OCI-LY7 (cell line): ENCODE measurements at regions not wholly inside any gene's neighbourhood (a gene's known extent, or its start where the extent isn't known, plus 50 kb on each side); places are given as distances from the start of the nearest gene placed in this dataset.

ENCODE experiments used
- BruUV-seq: library from RNA; stranded (reverse); fragments of 400-500 nt; replicated peaks from 2 replicates; lab custom pipeline; 2021; lab: Mats Ljungman, UMichigan
- CTCF ChIA-PET: fragments of 300-600 bp; sonication (Branson Sonifier 250); formaldehyde crosslinking; loops from one replicate; lab custom pipeline; 2022; ENCODE audit warnings: antibody characterized with exemption; ENCODE audit not compliant: unreplicated experiment; lab: Charles Lee
- POLR2A ChIA-PET: fragments of 300-600 bp; sonication (Branson Sonifier 250); formaldehyde crosslinking; loops from one replicate; lab custom pipeline; 2022; ENCODE audit warnings: antibody characterized with exemption; lab: Charles Lee
- DNase-seq: peaks from one replicate; pipeline ENCODE4 v3.0.0-alpha.2; 2015; ENCODE audit warnings: low spot score
- H2AFZ ChIP-seq: fragments of 200-600 bp; sonication (generic), shearing (Covaris generic); 2 replicates; pipeline ENCODE4 v1.6.1; 2014; ENCODE audit warnings: mild to moderate bottlenecking, antibody characterized with exemption, low read length, moderate library complexity
- H3K27ac ChIP-seq: fragments of 200-600 bp; sonication (generic); 2 replicates; pipeline ENCODE4 v1.5.1; 2014; ENCODE audit warnings: mixed run types, low read depth, mild to moderate bottlenecking, moderate library complexity, low read length, inconsistent platforms; ENCODE audit not compliant: poor library complexity, severe bottlenecking
- H3K36me3 ChIP-seq: fragments of 200-600 bp; sonication (generic); 2 replicates; pipeline ENCODE4 v1.6.1; 2014; ENCODE audit warnings: mild to moderate bottlenecking, antibody characterized with exemption, low read length, moderate library complexity, mixed read lengths; ENCODE audit not compliant: insufficient read depth
- H3K4me1 ChIP-seq: fragments of 200-600 bp; sonication (generic); 2 replicates; pipeline ENCODE4 v1.5.1; 2014; ENCODE audit warnings: mild to moderate bottlenecking, low read length; ENCODE audit not compliant: insufficient read depth, poor library complexity, severe bottlenecking
- H3K4me2 ChIP-seq: fragments of 200-600 bp; sonication (generic); 2 replicates; pipeline ENCODE4 v1.6.1; 2014; ENCODE audit warnings: mild to moderate bottlenecking, low read length
- H3K4me3 ChIP-seq: fragments of 200-600 bp; sonication (generic); 2 replicates; pipeline ENCODE4 v1.5.1; 2014; ENCODE audit warnings: mild to moderate bottlenecking, low read depth, low read length; ENCODE audit not compliant: poor library complexity, severe bottlenecking
- H3K79me2 ChIP-seq: fragments of 200-600 bp; sonication (generic); 2 replicates; pipeline ENCODE4 v1.6.1; 2016; ENCODE audit warnings: low read depth, mild to moderate bottlenecking, low read length, moderate library complexity, mixed read lengths; ENCODE audit not compliant: insufficient read depth
- H3K9me2 ChIP-seq: fragments of 200-600 bp; sonication (generic); 2 replicates; pipeline ENCODE4 v1.6.1; 2016; ENCODE audit warnings: mild to moderate bottlenecking, low read length, mixed read lengths; ENCODE audit not compliant: insufficient read depth
- H3K9me3 ChIP-seq: fragments of 200-600 bp; sonication (generic); 2 replicates; pipeline ENCODE4 v1.6.1; 2014; ENCODE audit warnings: mild to moderate bottlenecking, mixed run types, low read length, mixed read lengths
- H4K20me1 ChIP-seq: fragments of 200-600 bp; sonication (generic); 2 replicates; pipeline ENCODE4 v1.6.1; 2014; ENCODE audit warnings: mild to moderate bottlenecking, antibody characterized with exemption, low read length, moderate library complexity, mixed read lengths; ENCODE audit not compliant: insufficient read depth
- EZH2phosphoT487 ChIP-seq: fragments of 200-600 bp; sonication (generic); IDR thresholded peaks from 2 replicates; pipeline ENCODE4 v1.6.1; 2018; ENCODE audit warnings: low read depth, borderline replicate concordance, mild to moderate bottlenecking, mixed run types, antibody characterized with exemption, low read length, moderate library complexity, mixed read lengths
- intact Hi-C: fragments of 100-400 bp; cut with micrococcal nuclease; formaldehyde crosslinking; loops from one replicate; pipeline ENCODE4 v1.10.0; 2022; ENCODE audit not compliant: unreplicated experiment
- TF ChIP-seq, protein P1 (sequence below): fragments of 200-600 bp; sonication (generic); conservative IDR thresholded peaks from 2 replicates; pipeline ENCODE4 v1.5.1; 2014; ENCODE audit warnings: mild to moderate bottlenecking, antibody characterized with exemption, low read length, moderate library complexity, mixed read lengths

DNA sequence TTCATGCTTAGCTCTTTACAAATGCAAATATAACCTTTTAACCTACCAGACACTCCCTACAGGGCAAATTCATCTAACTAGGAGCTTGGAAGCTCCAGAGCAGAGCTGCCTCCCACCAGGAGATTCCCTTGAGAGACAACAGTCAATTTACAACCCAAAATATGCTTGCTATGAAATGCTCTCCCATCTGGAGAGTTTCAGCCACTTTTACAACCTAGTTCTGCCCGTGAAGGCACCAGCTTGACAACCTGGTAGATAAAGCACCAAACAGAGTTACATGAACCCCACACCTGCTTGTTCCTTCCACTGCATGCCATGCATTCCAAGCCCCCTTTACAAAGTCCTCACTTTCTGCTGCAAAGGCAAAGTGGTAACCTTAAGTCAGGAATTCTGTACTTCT is 215.3 kb upstream of the KIF2B start:
- no peak overlapping the region for H2AFZ ChIP-seq
- H3K4me2 ChIP-seq: no peak overlapping the region
- no peak for DNase-seq
- no peaks in the 10 kb centered on the region for H3K9me2 ChIP-seq
- BruUV-seq: no TSS peak
- TF ChIP-seq, protein P1, sequence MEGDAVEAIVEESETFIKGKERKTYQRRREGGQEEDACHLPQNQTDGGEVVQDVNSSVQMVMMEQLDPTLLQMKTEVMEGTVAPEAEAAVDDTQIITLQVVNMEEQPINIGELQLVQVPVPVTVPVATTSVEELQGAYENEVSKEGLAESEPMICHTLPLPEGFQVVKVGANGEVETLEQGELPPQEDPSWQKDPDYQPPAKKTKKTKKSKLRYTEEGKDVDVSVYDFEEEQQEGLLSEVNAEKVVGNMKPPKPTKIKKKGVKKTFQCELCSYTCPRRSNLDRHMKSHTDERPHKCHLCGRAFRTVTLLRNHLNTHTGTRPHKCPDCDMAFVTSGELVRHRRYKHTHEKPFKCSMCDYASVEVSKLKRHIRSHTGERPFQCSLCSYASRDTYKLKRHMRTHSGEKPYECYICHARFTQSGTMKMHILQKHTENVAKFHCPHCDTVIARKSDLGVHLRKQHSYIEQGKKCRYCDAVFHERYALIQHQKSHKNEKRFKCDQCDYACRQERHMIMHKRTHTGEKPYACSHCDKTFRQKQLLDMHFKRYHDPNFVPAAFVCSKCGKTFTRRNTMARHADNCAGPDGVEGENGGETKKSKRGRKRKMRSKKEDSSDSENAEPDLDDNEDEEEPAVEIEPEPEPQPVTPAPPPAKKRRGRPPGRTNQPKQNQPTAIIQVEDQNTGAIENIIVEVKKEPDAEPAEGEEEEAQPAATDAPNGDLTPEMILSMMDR: no peak
- TF ChIP-seq EZH2phosphoT487: no peak
- H4K20me1 ChIP-seq: no peaks in the 10 kb centered on the region
- no peaks in the 10 kb centered on the region for H3K9me3 ChIP-seq
- H3K79me2 ChIP-seq: no peaks in the 10 kb centered on the region
- no peaks in the 10 kb centered on the region for H3K36me3 ChIP-seq
- intact Hi-C loops: no loop called here
- H3K4me3 ChIP-seq: no peak overlapping the region
- ChIA-PET CTCF (no interaction called here), POLR2A (interaction anchor here (0.6 kb wide), 1 partner anchor 194 kb away, joined by 3 read pairs; no protein-coding TSS in a partner anchor)
- H3K27ac ChIP-seq: no peak overlapping the region
- H3K4me1 ChIP-seq: no peaks in the 10 kb centered on the region

DNA sequence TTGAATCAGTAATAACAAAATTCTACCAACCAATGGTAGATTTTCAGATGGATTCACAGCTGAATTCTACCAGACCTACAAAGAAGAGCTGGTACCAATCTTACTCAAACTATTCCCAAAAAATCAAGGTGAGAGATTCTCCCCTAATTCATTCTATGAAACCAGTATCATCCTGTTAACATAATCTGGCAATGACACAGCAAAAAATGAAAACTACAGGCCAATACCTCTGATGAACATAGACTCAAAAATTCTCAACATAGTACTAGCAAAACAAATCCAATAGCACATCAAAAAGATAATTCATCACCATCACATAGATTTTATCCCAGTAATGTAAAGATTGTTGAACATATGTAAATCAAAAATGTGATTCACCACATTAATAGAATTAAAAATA is 234.4 kb upstream of the KIF2B start:
- H3K79me2 ChIP-seq: no peaks in the 10 kb centered on the region
- H3K36me3 ChIP-seq: no peaks in the 10 kb centered on the region
- no peak overlapping the region for H3K4me2 ChIP-seq
- no peak for DNase-seq
- POLR2A ChIA-PET: interaction anchor here (0.5 kb wide), 1 partner anchor 1262 kb away, joined by 5 read pairs; no protein-coding TSS in a partner anchor
- no TSS peak for BruUV-seq
- no peak overlapping the region for H3K27ac ChIP-seq
- H4K20me1 ChIP-seq: no peaks in the 10 kb centered on the region
- no peaks in the 10 kb centered on the region for H3K9me2 ChIP-seq
- no peaks in the 10 kb centered on the region for H3K4me1 ChIP-seq
- intact Hi-C loops: no loop called here
- TF ChIP-seq EZH2phosphoT487: no peak
- TF ChIP-seq, protein P1: no peak
- CTCF ChIA-PET: no interaction called here
- no peak overlapping the region for H3K4me3 ChIP-seq
- no peaks in the 10 kb centered on the region for H3K9me3 ChIP-seq
- H2AFZ ChIP-seq: no peak overlapping the region

DNA sequence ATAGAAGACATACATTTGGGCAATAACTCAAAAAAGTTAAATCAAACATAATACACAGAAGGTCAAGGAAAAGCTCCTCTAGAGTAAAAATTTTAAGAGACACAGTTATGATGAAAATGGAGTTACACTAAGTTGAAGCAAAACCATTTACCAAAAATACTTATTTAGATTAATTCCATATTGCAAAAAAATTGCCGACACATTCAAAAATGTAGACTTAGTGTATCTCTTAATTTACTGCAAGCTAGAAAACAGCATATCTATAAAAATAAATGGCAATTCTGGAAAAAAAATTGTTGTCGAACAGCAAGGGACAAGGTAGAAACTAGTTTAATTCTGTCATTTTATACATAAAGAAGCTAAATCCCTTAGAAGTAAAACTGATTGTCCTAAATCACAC is 248.7 kb upstream of the KIF2B start:
- CTCF ChIA-PET: no interaction called here
- Histone ChIP-seq H3K27ac (no peak overlapping the region), H2AFZ (no peak overlapping the region), H3K4me2 (no peak overlapping the region), H3K4me1 (no peaks in the 10 kb centered on the region), H3K79me2 (no peaks in the 10 kb centered on the region), H3K36me3 (no peaks in the 10 kb centered on the region), H3K9me2 (no peaks in the 10 kb centered on the region), H3K9me3 (no peaks in the 10 kb centered on the region), H3K4me3 (no peak overlapping the region), H4K20me1 (no peaks in the 10 kb centered on the region)
- POLR2A ChIA-PET: interaction anchor here (1.1 kb wide), 1 partner anchor 12 kb away, joined by 3 read pairs; no protein-coding TSS in a partner anchor
- intact Hi-C loops: no loop called here
- TF ChIP-seq, protein P1: no peak
- TF ChIP-seq EZH2phosphoT487: no peak
- BruUV-seq: no TSS peak
- no peak for DNase-seq
